Calu3 (cell line): ENCODE measurements at regions not wholly inside any gene's neighbourhood (a gene's known extent, or its start where the extent isn't known, plus 50 kb on each side); places are given as distances from the start of the nearest gene placed in this dataset.
"Not testable (repeated sequence)": the region's sequence is repeated elsewhere in the genome, so short reads cannot be mapped to it uniquely, and the experiment has no call there.

Experiments used
- BruUV-seq: library from RNA; stranded (reverse); fragments of 400-500 nt; replicated peaks from 2 replicates; lab custom pipeline; 2021; lab: Mats Ljungman, UMichigan
- CTCF ChIA-PET: fragments of 300-600 bp; sonication (Branson Sonifier 250); formaldehyde crosslinking; loops from one replicate; lab custom pipeline; 2022; ENCODE audit warnings: antibody characterized with exemption; lab: Charles Lee
- DNase-seq: peaks from one replicate; pipeline ENCODE4 v3.0.0; 2022
- H3K27ac Mint-ChIP-seq: one replicate; pipeline ENCODE4 v1.8.0; 2022; ENCODE audit warnings: mixed read lengths; ENCODE audit not compliant: unreplicated experiment
- H3K27me3 Mint-ChIP-seq: one replicate; pipeline ENCODE4 v1.8.0; 2022; ENCODE audit warnings: mixed read lengths; ENCODE audit not compliant: unreplicated experiment
- H3K36me3 Mint-ChIP-seq: one replicate; pipeline ENCODE4 v1.8.0; 2022; ENCODE audit warnings: mild to moderate bottlenecking, moderate library complexity, mixed read lengths; ENCODE audit not compliant: insufficient read depth, unreplicated experiment
- H3K4me1 Mint-ChIP-seq: one replicate; pipeline ENCODE4 v1.8.0; 2022; ENCODE audit warnings: mild to moderate bottlenecking, low read depth, mixed read lengths; ENCODE audit not compliant: unreplicated experiment
- H3K4me3 Mint-ChIP-seq: one replicate; pipeline ENCODE4 v1.8.0; 2022; ENCODE audit warnings: mild to moderate bottlenecking, low read depth, moderate library complexity, mixed read lengths; ENCODE audit not compliant: unreplicated experiment
- H3K9me3 Mint-ChIP-seq: one replicate; pipeline ENCODE4 v1.8.0; 2022; ENCODE audit warnings: low read depth, mixed read lengths; ENCODE audit not compliant: unreplicated experiment
- CTCF ChIP-seq: fragments of 200-600 bp; IDR thresholded peaks from one replicate; pipeline ENCODE4 v1.8.0; 2022; ENCODE audit warnings: antibody characterized with exemption; ENCODE audit not compliant: unreplicated experiment
- intact Hi-C: fragments of 100-400 bp; cut with micrococcal nuclease; formaldehyde crosslinking; loops from one replicate; pipeline ENCODE4 v1.10.0; 2022; ENCODE audit not compliant: unreplicated experiment

- no peaks in the 10 kb centered on the region for H3K27me3 Mint-ChIP-seq
- no peak for TF ChIP-seq CTCF
- BruUV-seq, result no TSS peak
Measured at GRCh38 chr11:87560352-87560751, 522.6 kb downstream of the TMEM135 start.

DNA sequence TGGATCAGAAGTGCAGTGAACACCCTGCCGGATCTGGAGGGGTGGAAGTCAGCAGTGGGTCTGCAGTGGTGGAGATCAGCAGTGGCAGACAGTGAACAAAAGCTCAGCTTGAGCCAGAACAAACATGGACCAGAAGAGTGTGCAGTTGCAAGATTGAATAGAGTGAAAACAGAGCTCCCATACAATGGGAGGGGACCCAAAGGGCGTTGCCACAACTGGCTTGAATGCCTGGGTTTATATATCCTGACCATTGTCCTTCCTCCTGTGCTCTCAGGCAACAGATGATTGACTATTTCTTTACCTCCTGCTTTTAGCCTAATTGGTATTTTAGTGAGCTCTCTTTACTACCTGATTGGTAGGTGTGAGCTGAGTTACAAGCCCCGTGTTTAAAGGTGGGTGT is 522.1 kb downstream of the TMEM135 start:
- H3K27me3 Mint-ChIP-seq, H3K36me3 Mint-ChIP-seq, intact Hi-C loops, H3K4me1 Mint-ChIP-seq, H3K4me3 Mint-ChIP-seq, H3K9me3 Mint-ChIP-seq, H3K27ac Mint-ChIP-seq, DNase-seq, BruUV-seq, CTCF ChIA-PET: not testable (repeated sequence)

More at GRCh38 chr11:87560352-87560751, 522.6 kb downstream of the TMEM135 start:
- intact Hi-C loops, result no loop called here
- no peak for DNase-seq
- H3K4me3 Mint-ChIP-seq, result no peak overlapping the region
- H3K4me1 Mint-ChIP-seq, result no peaks in the 10 kb centered on the region
- no peak overlapping the region for H3K27ac Mint-ChIP-seq
- H3K9me3 Mint-ChIP-seq, result peaks cover 5% of the 10 kb centered on the region
- no peaks in the 10 kb centered on the region for H3K36me3 Mint-ChIP-seq
- CTCF ChIA-PET, result no interaction called here

- no peaks in the 10 kb centered on the region for H3K36me3 Mint-ChIP-seq
Measured at GRCh38 chr11:87555101-87555500, 517.4 kb downstream of the TMEM135 start.

DNA sequence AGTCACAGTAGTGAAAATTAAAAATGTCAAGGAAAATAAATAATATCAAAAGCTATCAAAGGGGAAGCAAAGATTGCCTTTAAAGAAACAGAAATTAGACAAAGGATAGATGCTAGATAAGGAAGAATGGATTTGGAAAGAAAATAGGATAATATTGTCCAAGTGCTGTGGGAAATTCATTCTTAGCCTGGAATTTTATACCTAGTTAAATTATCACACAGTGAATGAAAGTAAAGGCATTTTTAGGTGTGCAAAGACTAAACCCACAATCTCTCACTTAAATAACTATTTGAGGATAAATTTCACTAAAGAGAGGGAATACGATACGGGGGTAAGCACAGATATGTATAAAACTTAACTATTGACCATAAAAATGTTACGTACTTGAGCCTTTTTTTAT is 511.1 kb downstream of the TMEM135 start:
- no peak for TF ChIP-seq CTCF

More at GRCh38 chr11:87555101-87555500, 517.4 kb downstream of the TMEM135 start:
- CTCF ChIA-PET, result no interaction called here
- H3K4me1 Mint-ChIP-seq, result no peaks in the 10 kb centered on the region
- no peaks in the 10 kb centered on the region for H3K27me3 Mint-ChIP-seq
- no peak overlapping the region for H3K27ac Mint-ChIP-seq
- H3K4me3 Mint-ChIP-seq, result no peak overlapping the region
- DNase-seq, result no peak
- TF ChIP-seq CTCF, result no peak
- H3K9me3 Mint-ChIP-seq, result peaks cover 8% of the 10 kb centered on the region
- intact Hi-C loops, result no loop called here
- no TSS peak for BruUV-seq

GRCh38 chr11:87545858-87546257 is 508.1 kb downstream of the TMEM135 start:
- no peaks in the 10 kb centered on the region for H3K4me1 Mint-ChIP-seq
- H3K27me3 Mint-ChIP-seq, result no peaks in the 10 kb centered on the region
- intact Hi-C loops, result no loop called here
- H3K27ac Mint-ChIP-seq, result no peak overlapping the region
- DNase-seq, result no peak
- no peak overlapping the region for H3K4me3 Mint-ChIP-seq
- TF ChIP-seq CTCF, result no peak
- BruUV-seq, result no TSS peak
- H3K9me3 Mint-ChIP-seq, result peaks cover 9% of the 10 kb centered on the region
- no peaks in the 10 kb centered on the region for H3K36me3 Mint-ChIP-seq
- CTCF ChIA-PET, result no interaction called here

More for the DNA sequence above, 511.1 kb downstream of the TMEM135 start:
- H3K4me1 Mint-ChIP-seq, result no peaks in the 10 kb centered on the region
- DNase-seq, result no peak
- CTCF ChIA-PET, result no interaction called here
- H3K27me3 Mint-ChIP-seq, result no peaks in the 10 kb centered on the region
- H3K27ac Mint-ChIP-seq, result no peak overlapping the region
- H3K4me3 Mint-ChIP-seq, result no peak overlapping the region
- H3K36me3 Mint-ChIP-seq, result no peaks in the 10 kb centered on the region
- intact Hi-C loops, result no loop called here
- H3K9me3 Mint-ChIP-seq, result peaks cover 9% of the 10 kb centered on the region
- no TSS peak for BruUV-seq
